Inflammatory macrophage treated with lipopolysaccharide for 4 hours (primary cell): ENCODE measurements at regions not wholly inside any gene's neighbourhood (a gene's known extent, or its start where the extent isn't known, plus 50 kb on each side); places are given as distances from the start of the nearest gene placed in this dataset.
"Not testable (repeated sequence)": the region's sequence is repeated elsewhere in the genome, so short reads cannot be mapped to it uniquely, and the experiment has no call there.

Experiments used
- DNase-seq: peaks from one replicate; pipeline ENCODE4 v3.0.0-alpha.2; 2020

DNA sequence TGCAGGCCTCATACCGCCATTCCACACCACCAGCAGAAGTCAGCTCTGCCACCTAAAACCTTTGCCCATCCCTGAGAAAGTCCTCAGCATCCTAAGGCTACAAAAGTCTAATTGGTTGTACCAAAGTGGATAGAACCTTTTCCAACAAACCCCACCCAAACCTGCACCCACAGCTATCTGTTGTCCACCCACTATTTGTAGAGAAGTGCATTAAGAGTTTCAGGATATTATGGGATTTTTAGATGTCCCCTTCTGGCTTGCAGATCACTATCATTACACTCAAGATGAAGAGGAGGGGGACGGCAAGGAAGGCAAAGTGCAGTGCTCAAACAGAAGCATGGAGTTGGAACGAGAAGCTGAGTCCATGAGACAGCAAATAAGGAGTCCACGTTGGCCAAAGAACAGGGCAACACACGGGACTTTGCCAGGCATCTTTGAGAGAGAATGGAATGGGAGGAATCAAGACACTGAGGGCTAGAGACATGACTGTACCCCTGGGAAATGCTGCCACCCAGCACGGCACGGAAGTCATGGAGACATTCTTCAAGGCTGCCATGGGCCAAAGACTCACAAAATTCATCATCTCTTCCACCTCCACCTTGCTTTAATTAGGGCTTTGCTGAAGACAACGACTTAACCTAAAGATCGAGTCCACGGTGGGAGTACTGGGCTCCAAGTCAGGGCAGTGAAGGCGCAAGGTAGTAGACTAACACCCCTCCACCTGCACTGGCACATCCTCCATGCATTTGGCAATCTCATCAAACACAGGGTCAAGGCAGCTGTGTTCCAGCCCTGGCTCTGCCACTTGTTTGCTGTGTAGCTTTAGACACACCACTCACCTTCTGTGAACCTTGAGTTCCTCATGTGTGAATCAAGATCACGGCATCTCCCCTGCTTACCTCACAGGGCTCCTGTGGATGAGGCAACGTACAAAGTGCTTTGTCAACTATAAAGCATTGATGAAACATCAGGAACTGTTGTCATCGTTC lies 112.9 kb upstream of the TMEM45B start:
- DNase-seq, result no peak

DNA sequence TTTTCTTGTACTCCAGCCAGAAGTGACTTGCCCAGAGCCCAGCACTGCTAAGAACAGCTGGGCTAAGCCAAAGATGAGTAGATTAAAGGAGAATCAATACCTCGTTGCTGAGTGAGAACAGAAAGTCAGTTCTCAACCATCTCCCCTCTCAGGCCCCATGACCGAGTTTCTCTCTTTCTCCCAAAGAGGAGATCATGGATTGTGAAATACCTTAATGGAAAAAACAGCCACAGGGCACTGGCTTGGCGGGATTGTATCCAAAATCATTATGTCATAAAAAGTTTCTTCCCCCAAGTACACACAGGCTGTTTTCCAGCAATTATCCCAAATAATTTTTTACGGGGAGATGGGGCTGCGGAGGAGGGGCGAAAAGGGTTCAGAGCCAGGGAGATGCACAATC lies 111.8 kb upstream of the TMEM45B start:
- DNase-seq, result no peak

DNA sequence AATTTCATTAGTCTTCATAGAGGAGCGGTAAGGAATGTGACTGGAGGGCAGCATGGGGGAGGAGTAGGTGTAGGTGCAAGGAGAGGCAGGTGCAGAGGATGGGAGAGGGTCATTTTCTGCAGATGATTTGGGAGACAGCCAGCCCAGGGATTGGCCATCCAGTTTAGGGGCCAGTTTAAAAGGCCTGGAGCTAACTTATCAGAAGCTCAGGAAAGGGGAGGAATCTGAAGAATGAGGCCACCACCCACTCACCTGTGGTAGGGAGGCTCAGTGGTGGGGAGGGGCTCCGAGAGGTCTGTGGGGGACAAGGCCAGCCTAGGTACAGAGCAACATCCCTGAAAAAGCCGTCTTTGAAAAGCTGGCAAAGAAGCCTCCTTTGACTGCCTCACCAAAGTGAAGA lies 110.8 kb upstream of the TMEM45B start:
- DNase-seq, result no peak

DNA sequence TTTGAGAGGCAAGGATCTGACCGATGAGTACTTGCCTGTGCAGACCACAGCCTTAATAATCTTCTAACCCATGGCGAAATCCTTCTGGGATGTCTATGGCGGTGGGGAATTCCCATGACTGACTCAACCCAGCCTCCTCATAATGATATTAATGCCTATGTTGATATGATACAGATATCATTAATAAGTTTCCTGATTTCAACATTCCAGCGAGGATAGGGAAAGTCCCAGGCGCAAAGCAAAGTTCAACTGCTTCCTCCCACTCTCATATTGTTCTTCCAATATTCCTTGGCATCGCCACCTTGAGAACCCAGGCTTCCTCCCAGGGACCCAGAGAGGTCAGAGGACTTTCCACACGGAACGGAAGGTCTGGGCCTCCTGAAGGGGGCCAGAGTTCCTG lies 110.3 kb upstream of the TMEM45B start:
- no peak for DNase-seq

DNA sequence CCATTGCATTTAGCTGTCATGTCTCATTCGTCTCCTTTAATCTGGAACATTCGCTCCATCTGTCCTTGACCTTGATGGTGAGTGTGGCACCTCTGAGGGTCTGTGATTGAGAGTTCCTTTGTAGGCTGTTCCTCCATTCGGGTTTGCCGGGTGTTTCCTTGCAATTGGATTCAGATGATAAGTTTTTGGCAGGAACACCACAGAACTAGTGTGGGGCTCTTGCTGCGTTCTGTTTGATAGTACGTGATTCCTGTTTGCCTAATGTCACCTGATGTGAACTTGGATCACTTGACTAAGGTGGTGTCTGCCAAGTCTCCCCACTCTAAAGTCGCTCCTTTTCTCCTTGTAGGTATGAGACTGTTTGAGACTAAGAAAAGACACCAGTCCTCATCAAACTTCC lies 109.7 kb upstream of the TMEM45B start:
- no peak for DNase-seq

DNA sequence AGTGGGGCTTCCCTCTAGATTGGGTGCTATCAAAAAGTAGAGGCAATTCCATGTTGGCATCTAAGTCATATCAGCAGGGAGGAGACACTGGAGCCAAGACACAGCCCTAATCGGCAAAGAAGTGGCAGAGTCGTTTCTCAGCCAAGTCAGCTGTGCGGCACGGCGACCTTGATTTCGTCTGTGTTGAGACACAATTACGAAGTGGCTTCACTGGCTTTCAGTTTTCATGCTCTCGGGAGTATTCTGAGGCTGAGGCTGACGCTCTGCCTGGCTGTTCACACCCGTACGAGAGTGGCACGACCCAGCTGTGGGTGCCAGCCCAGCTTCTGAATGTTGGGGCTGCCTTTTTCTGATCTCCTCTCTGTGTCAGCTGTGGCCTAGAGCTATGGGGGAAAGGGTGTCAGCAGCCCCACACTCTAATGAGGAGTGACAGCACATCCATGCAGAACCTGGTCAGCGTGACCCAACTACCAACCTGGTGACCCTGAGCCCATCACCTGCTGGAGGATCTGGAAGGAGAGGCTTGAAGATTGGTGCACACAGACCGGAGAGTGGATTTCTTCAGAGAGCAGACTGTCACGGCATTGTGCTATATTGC lies 105.7 kb upstream of the TMEM45B start:
- DNase-seq, result no peak

DNA sequence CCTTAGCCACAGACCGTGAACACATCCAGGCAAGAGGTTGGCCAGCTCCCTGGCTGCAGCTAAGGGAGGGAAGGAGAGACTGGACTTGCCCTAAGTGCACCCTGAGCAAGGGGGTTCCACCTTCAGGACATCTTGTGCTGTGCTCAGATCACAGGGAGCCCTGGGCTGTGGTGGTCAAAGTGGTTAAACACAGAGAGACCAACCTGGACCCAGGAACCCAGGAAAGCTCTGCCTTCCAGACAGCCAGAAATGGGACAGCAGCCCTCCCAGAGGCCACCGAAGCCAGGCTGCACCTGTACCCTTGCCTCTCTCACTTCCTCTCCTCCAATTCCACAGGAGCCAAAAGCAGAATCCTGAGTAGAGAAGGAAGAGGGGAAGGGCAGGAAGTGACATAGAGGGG lies 105.2 kb upstream of the TMEM45B start:
- no peak for DNase-seq

DNA sequence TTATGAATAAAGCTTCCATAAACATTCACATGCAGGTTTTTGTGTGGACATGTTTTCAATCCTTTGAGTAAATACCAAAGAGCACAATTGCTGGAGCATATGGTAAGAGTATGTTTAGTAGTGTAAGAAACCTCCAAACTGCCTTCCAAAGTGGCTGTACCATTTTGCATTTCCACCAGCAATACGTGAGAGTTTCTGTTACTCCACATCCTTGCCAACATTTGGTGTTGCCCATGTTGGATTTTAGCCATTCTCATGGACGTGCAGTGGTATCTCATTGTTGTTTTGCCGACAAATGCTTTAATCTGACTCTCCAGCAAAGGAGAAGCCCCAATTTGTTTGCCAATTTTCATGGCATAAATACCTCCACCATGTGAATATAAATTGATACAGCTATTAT lies 103.9 kb upstream of the TMEM45B start:
- DNase-seq, result no peak

DNA sequence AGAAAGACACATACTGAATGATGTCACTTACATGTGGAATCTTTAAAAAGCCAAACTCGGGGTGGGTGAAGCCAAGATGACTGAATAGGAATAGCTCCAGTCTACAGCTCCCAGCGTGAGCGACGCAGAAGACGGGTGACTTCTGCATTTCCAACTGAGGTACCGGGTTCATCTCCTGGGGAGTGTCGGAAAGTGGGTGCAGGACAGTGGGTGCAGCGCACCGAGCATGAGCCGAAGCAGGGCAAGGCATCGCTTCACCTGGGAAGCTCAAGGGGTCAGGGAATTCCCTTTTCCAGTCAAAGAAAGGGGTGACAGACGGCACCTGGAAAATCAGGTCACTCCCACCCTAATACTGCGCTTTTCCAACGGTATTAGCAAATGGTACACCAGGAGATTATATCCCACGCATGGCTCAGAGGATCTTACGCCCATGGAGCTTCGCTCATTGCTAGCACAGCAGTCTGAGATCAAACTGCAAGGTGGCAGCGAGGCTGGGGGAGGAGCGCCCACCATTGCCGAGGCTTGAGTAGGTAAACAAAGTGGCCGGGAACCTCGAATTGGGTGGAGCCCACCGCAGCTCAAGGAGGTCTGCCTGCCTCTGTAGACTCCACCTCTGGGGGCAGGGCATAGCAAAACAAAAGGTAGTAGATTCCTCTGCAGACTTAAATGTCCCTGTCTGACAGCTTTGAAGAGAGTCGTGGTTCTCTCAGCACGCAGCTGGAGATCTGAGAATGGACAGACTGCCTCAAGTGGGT lies 103.0 kb upstream of the TMEM45B start:
- not testable (repeated sequence) for DNase-seq

DNA sequence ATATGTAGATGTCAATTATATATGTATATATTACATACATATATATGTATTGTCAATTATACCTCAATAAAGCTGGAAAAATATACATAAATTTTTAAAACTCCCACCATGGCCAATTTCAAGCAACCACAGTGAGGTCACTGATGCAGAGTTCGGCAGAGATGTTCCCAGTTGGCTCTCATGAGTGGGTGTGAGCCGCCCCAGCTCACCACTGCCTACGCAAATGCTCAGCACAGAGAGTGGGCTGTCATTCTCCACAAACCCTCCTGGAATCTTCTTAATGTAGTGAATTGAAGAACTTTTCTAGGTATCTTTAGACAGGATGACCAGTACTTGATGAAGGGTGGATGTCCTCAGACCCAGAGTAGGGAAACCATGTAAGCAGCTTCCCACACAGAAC lies 96.6 kb upstream of the TMEM45B start:
- DNase-seq, result no peak

DNA sequence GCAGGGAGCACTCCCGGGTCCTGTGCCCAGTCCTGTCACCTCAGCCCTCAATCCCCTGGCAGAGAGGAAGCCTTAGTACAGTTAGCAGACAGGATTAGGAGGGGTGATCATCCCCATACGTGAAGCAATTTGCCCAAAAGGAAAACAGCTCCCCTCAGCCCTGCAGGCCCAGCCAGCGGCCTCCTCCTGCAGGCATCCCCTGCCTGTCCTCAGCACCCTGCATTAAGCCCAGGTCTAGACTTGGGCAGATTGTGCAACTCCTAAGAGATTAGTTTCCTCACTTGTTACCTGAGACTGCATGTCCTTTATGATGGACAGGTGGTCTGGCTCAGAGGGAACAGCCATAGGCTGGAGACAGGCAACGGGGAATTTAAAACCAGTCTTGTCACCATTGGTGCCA lies 95.5 kb upstream of the TMEM45B start:
- no peak for DNase-seq

DNA sequence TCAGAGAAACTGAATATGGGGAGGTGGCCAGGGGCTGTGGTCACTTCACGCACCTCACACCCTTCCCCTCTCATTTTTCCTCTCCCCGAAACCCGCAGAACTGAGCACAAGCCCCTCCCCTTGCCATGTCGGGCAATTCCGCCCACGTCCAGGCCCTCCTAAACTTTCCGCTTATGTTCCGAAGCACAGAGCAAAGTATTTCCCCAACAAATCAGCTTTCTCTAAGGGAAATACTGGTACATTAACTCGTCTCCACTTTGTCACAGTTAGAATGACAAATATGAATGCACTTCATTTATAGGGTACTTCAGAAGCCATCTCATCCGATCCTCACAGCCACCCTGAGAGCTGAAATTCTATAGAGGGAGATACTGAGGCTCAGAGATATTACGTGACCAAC lies 94.7 kb upstream of the TMEM45B start:
- no peak for DNase-seq

DNA sequence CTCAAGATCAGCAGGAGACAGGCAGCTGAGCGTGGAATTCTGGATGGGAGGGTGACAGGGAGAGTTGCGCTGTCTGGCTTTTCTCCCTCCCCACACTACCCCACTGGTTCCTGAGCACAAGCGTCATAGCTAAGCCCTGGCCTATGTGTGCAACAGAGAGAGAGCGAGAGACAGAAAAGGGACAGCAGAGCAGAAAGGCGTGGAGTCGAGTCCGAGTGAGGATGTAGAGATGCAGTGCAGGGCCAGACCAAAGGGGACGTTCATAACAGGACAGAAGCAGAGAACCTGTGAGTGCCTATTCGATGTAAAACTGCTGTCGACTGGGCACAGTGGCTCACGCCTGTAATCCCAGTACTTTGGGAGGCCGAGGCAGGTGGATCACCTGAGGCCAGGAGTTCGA lies 94.0 kb upstream of the TMEM45B start:
- DNase-seq, result no peak

DNA sequence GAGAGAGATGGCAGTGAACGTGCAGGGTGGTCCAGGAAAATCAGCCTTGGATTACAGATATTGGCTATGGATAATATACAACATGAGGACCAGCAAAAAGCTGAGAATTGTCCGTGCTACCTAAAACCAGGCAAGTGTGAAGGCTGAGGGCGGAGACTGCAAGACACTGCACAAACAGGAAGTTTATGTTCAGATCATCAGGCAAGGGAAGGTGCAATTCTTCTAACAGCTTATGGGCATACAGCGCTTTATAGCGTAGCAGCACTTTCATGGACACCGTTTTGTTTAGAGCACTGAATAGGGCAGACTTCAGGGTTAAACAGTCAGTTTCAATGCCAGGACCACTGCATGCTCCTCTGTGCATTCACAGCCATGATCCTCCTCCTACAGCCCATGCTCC lies 93.1 kb upstream of the TMEM45B start:
- DNase-seq, result no peak

DNA sequence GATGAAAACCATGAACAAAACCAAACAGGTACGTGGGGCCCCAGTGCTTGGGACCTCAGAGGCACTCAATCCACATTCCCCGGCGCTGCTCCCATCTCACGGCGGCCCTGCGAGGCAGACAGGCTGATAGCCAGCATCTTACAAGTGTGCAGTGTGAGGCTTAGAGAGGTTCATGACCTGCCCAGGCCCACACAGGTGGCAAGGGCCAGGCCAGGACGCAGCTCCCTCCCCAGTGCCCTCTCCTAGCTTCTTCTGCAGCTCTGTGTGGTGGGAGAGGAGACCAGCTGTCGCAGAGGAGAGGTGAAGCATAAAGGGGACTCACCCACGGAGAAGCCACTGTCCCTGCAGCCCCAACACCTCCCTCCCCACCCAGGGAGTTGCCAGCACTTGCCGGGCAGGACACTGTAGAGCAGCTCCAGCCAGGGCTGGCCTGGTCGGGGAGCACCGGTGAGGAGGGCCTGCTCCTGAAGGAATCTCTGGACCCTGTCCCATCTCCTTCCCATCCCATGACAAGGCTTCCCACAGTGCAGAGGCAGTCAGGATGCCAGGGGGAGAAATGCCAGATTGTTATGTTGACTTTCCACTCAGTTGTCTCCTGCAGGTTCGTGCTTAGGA lies 92.4 kb upstream of the TMEM45B start:
- DNase-seq, result no peak

DNA sequence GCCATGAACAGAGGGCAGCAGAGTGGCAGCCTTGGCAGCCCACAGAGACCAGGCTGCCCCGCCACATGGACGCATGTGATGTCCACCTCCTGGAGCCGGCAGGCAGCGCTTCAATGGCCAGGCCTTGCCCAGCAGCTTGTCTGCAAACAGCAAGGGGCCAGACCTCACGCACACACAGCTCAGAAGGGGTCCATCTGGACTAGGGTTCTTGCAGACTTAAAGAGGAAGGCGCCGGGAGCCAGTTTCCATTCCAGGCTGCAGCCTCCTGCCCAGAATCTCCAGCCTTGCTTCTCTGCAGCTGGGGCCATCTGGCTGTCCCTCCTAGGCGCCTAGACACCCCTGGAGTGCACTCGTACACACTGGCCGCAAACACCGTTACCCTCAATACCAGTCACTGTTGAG lies 91.9 kb upstream of the TMEM45B start:
- DNase-seq, result no peak

DNA sequence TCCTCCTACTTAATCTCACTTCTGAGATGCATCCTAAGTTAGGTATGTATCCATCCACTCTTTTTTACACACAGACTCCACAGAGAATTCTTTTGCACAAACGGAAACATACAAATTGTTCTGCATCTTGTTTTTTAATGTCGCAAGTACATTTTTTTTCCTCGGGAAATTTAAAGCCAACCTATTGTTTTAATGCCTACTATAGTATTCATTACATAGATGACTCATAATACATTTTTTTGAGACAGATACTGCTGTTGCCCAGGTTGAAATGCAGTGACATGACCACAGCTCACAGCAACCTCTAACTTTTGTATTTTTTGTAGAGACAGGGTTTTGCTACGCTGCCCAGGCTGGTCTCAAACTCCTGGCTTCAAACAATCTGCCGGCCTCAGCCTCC lies 90.8 kb upstream of the TMEM45B start:
- no peak for DNase-seq

DNA sequence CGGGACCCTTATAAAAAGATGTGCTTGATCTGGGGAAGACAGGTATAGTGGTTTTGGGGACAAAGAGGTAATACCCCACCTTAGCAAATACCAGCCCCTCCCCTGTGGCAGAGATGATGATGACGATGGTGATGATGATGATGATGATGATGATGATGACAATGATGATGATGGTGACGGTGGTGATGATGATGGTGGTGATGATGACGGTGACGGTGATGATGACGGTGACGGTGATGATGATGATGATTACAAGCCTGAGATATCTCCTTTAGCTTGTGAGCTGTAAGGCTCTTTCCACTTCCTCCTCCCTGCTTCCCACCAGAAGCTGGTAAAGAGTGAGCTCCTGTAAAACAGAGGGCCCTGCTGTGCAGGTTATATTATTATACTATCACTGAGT lies 89.5 kb upstream of the TMEM45B start:
- DNase-seq, result no peak

DNA sequence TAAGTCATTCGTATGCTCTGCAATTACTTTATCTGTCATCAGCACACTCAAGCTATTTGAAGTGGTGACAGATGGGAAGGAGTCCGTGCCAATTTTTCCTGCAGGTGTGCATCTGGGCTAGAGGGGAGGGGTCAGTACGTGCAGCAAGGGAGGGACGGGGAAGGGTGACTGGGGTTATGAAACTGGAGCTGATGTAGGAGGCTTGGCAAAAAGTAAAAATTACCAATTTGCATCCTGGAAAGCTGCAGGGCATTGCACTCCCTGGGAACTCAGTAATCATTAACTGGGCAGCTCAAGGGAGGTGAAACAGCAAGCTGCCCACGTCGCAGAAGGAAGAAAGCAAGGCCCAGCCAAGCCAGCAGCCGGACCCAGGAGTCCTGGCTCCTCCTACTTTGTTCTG lies 87.1 kb upstream of the TMEM45B start:
- no peak for DNase-seq

DNA sequence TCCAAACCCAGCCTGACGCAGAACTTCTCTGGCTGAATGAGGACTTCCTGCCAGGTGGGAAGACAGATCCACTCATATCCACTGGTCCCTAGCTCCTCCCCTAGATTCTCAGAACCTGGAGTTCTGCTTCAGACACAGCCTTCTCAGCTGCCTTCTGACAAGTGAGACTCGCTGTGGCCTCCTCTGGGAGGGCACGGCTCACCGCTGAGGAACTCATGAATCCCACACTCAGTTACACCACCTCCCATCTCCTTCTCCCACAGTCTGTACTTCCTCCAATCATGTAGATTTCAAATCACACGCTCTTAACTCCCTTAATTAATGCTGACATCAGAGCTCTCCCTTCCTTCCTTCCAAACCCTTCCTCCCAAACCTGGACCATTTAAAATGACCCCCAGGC lies 86.4 kb upstream of the TMEM45B start:
- DNase-seq, result no peak

DNA sequence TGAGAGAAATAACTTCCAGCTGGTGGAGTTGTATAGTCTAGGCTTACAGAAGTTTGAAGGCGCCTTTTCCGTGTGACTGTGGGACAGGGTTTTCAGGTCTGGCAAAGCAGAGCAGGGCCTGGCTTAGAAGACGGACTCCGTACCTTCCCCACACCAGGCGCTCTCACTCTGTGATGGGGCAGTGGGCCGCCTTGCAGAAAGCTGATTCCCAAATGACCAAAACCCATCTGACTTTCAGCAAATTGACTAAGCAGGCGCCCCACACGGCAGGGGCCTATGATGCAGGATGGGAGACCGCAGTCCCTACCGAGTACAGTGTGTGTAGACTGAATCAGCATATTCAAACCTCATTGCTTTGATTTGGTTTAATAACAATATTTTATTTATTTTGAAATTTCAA lies 85.8 kb upstream of the TMEM45B start:
- DNase-seq, result no peak

DNA sequence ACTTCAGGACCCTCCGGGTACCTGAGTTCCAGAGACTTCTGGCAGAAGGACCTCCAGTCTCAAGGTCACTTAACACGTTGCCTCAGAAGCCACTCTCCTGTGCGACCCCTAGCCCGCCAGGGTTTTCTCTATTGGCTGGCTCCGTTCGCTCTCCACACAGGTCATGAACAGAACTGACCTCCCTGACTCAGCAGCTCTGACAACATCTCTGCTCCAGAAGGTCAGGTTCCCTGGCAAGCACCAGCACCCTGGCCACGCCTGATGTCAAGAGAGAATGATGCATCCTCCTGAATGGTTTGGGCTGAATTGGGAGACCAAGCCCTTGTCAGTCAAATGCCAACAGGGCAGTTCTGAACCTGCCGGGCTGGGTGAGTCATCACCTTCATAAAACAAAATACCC lies 84.3 kb upstream of the TMEM45B start:
- no peak for DNase-seq

DNA sequence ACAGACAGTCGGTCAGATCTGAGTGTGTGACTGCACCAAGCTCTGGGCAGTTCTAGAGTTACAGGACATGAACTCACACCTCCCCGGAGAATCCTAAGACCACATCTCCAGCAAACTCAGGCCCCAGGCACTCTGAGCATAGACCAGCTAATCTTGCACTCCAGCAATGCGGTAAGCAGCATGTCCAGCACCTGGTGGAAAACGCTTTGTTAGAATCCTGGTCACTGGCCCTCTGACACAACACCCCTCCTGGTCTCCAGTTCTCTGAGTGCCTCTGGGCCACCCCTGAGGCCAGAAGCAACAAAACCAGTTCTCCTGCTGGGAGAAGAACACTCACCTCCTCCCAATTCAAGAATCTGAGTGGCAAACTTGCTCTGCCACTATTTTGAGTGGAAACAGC lies 82.7 kb upstream of the TMEM45B start:
- DNase-seq, result no peak

DNA sequence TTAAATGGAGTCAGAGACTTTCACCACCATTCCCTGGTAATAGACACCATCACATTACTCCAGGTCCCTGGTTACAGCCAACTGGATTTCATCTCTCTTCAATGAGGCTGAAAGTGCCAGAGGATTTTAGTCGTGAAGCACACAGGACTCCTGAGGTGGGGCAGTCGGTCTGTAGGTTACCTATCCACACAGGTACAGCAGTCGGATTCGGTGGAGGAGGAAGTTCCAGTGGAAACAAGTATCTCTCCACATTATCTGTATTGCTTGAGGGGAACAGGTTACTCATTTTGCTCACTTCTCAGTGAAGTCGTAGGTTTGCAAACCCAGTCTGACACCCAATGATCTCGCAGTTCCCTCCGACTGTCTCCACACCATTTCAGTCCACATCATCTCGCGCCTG lies 82.3 kb upstream of the TMEM45B start:
- no peak for DNase-seq
